Testis (tissue), 2 donors: ENCODE measurements at regions not wholly inside any gene's neighbourhood (a gene's known extent, or its start where the extent isn't known, plus 50 kb on each side); places are given as distances from the start of the nearest gene placed in this dataset.

Experiments
- DNase-seq: peaks from one replicate; pipeline ENCODE4 v3.0.0-alpha.2; 2019
- H3K27ac ChIP-seq, 2 donors: fragments of 200-600 bp; sonication (generic); one replicate each; pipeline ENCODE4 v1.5.1; 2019
- H3K27me3 ChIP-seq: fragments of 200-600 bp; sonication (generic); one replicate; pipeline ENCODE4 v1.5.1; 2019
- H3K36me3 ChIP-seq: fragments of 200-600 bp; sonication (generic); one replicate; pipeline ENCODE4 v1.5.1; 2017; ENCODE audit warnings: low read depth; ENCODE audit errors: missing control alignments
- H3K4me1 ChIP-seq: fragments of 200-600 bp; sonication (generic); one replicate; pipeline ENCODE4 v1.5.1; 2019
- H3K4me3 ChIP-seq, 2 donors: fragments of 200-600 bp; sonication (generic); one replicate each; pipeline ENCODE4 v1.5.1; 2017 to 2019
- H3K9me3 ChIP-seq: fragments of 200-600 bp; sonication (generic); one replicate; pipeline ENCODE4 v1.5.1; 2017
- CTCF ChIP-seq, 3 experiments: fragments of 450-650 bp in 2 of 3; fragments of 200-600 bp in 1 of 3; sonication (generic) in 1 of 3; IDR thresholded peaks; one replicate each; pipeline ENCODE4 v1.5.1; 2016 to 2019; ENCODE audit warnings: antibody characterized with exemption in 3 of 3, mild to moderate bottlenecking in 2 of 3, moderate library complexity in 1 of 3
- POLR2A ChIP-seq: fragments of 450-650 bp; IDR thresholded peaks from one replicate; pipeline ENCODE4 v1.6.1; 2017; ENCODE audit warnings: antibody characterized with exemption, mild to moderate bottlenecking, moderate library complexity
- WGBS, 2 donors: methylation state at CpG; one replicate each; pipeline ENCODE4 v1.1.5; 2018; 5-methylcytosine and 5-hydroxymethylcytosine counted together
- intact Hi-C: fragments of 100-400 bp; cut with DNase I; formaldehyde crosslinking; loops from one replicate; pipeline ENCODE4 v1.15.1; 2023; ENCODE audit warnings: low total_unique reads

GRCh38 chr15:38672814-38673670 lies 108.4 kb upstream of the RASGRP1 start:
- intact Hi-C loops = no loop called here
- 89 to 93% methylated on average over 14 of the region's 14 CpGs for WGBS, 2 donors
- H3K27me3 ChIP-seq = no peaks in the 10 kb centered on the region
- no peak for DNase-seq
- no peak for TF ChIP-seq CTCF (IDR thresholded peaks at IDR 0.05)
- TF ChIP-seq POLR2A = no peak
- no peaks in the 10 kb centered on the region for H3K9me3 ChIP-seq
- no peaks in the 10 kb centered on the region for H3K36me3 ChIP-seq
- H3K27ac ChIP-seq = no peak overlapping the region
- H3K4me1 ChIP-seq = no peaks in the 10 kb centered on the region
- no peak overlapping the region for H3K4me3 ChIP-seq

DNA sequence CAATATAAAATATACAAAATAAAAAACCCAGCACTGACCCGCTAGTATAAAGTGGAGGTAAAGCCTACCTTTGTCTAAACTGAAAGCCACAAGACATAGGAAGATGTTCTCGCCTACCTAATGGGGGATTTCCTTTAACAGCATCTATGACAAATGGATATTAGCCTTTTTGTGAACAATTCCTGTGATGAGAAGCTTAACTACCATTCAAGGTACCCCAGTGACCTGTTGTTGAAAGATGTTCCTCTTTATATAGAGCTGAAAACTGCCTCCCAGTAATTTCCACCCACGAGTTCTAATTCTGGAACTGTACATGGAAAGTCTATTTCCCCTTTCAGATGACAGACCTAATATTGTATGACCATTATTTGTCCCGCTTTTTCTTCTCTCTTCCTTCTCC lies 109.8 kb upstream of the RASGRP1 start:
- Histone ChIP-seq H3K27me3 (no peaks in the 10 kb centered on the region), H3K36me3 (no peaks in the 10 kb centered on the region), H3K4me3 (no peak overlapping the region), H3K9me3 (no peaks in the 10 kb centered on the region), H3K27ac (no peak overlapping the region), H3K4me1 (no peaks in the 10 kb centered on the region)
- WGBS, 2 donors = 89 to 90% methylated on average over 4 of the region's 4 CpGs
- intact Hi-C loops = no loop called here
- TF ChIP-seq CTCF (IDR thresholded peaks at IDR 0.05) (no peak), POLR2A (no peak)
- no peak for DNase-seq

GRCh38 chr15:38678281-38678680 lies 113.7 kb upstream of the RASGRP1 start:
- intact Hi-C loops = no loop called here
- no peak for TF ChIP-seq CTCF (IDR thresholded peaks at IDR 0.05)
- no peak for TF ChIP-seq POLR2A
- DNase-seq = no peak
- H3K9me3 ChIP-seq = no peaks in the 10 kb centered on the region
- no peaks in the 10 kb centered on the region for H3K36me3 ChIP-seq
- no peaks in the 10 kb centered on the region for H3K27me3 ChIP-seq
- 93 to 100% methylated on average over 2 of the region's 2 CpGs for WGBS, 2 donors
- no peak overlapping the region for H3K4me3 ChIP-seq
- no peak overlapping the region for H3K27ac ChIP-seq
- no peaks in the 10 kb centered on the region for H3K4me1 ChIP-seq

DNA sequence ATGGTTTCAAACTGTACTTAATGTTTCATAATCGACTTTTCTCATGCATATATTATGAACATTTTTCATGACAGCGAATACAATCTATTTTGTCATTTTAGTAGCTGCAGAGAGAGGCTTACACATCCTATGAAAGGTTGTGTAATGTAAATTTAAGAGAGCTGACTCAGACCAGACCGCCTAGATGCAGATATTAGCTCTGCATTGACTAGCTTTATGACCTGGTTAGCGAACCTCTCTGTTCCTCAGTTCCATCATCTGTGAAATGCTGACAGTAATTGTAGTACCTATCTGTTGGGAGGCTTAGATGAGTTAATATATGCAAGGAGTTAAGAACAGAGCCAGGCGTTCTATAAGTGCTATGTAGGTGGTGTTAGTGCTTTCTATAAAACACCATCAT lies 116.2 kb upstream of the RASGRP1 start:
- Histone ChIP-seq H3K9me3 (no peaks in the 10 kb centered on the region), H3K27ac (no peak overlapping the region), H3K4me1 (no peaks in the 10 kb centered on the region), H3K4me3 (no peak overlapping the region), H3K27me3 (no peaks in the 10 kb centered on the region), H3K36me3 (no peaks in the 10 kb centered on the region)
- WGBS, 2 donors = 90 to 92% methylated on average over 5 of the region's 5 CpGs
- no peak for DNase-seq
- intact Hi-C loops = loop anchor here (10.0 kb wide), 2 partner anchors 126 to 236 kb away; no protein-coding TSS in a partner anchor
- TF ChIP-seq CTCF (IDR thresholded peaks at IDR 0.05) (no peak), POLR2A (no peak)

- intact Hi-C loops = loop anchor here (10.0 kb wide), 2 partner anchors 128 to 238 kb away; no protein-coding TSS in a partner anchor
- H3K27me3 ChIP-seq = no peaks in the 10 kb centered on the region
- H3K9me3 ChIP-seq = no peaks in the 10 kb centered on the region
- no peaks in the 10 kb centered on the region for H3K4me1 ChIP-seq
- TF ChIP-seq POLR2A (no peak), CTCF (IDR thresholded peaks at IDR 0.05) (no peak)
- no peak overlapping the region for H3K27ac ChIP-seq
- WGBS, 2 donors = 77 to 80% methylated on average over 3 of the region's 3 CpGs
- no peak overlapping the region for H3K4me3 ChIP-seq
- no peak for DNase-seq
- no peaks in the 10 kb centered on the region for H3K36me3 ChIP-seq
Observed at GRCh38 chr15:38682363-38682762, 117.7 kb upstream of the RASGRP1 start.
